ENCODE measurements at regions not wholly inside any gene's neighbourhood (a gene's known extent, or its start where the extent isn't known, plus 50 kb on each side); places are given as distances from the start of the nearest gene placed in this dataset.

- TF ChIP-seq POLR2A (IDR thresholded peaks at IDR 0.05) (no peak), CTCF (IDR thresholded peaks at IDR 0.05) (no peak)
These were observed 69.4 kb upstream of the PRL start for GRCh38 chr6:22366214-22366613.

All from testis (tissue), 2 donors.